ENCODE measurements at regions not wholly inside any gene's neighbourhood (a gene's known extent, or its start where the extent isn't known, plus 50 kb on each side); places are given as distances from the start of the nearest gene placed in this dataset.

GRCh38 chr2:234273887-234274584 lies 222.8 kb downstream of the ARL4C start:
- no peak overlapping the region for H3K4me2 ChIP-seq (ENCODE audit: low read length)
- no peak overlapping the region for H2BK12ac ChIP-seq (ENCODE audit: low read length)
- no peak overlapping the region for H3K9ac ChIP-seq (ENCODE audit: low read length)
- H3K27ac ChIP-seq (ENCODE audit: low read depth, low read length), result no peak overlapping the region
- H3K4me1 ChIP-seq (ENCODE audit: control insufficient read depth in 1 of 2, insufficient read depth in 2 of 2, low read length in 2 of 2), result peaks cover 4 to 6% of the 10 kb centered on the region in 2 experiments
- no peak overlapping the region for H4K91ac ChIP-seq (ENCODE audit: low read depth, low read length)
- no peak overlapping the region for H3K4ac ChIP-seq (ENCODE audit: low read depth, low read length)
- H3K79me2 ChIP-seq (ENCODE audit: control insufficient read depth, insufficient read depth, low read length, poor library complexity), result no peaks in the 10 kb centered on the region
- no CpG with 5 or more reads among the region's 9 CpGs for WGBS (ENCODE audit: extremely low coverage, insufficient coverage, insufficient read length)
- H3K18ac ChIP-seq (ENCODE audit: low read length), result no peak overlapping the region
- H3K4me3 ChIP-seq (ENCODE audit: low read depth, low read length), result no peak overlapping the region
- H2AFZ ChIP-seq (ENCODE audit: insufficient read depth, low read length, poor library complexity), result no peak overlapping the region
- H3K79me1 ChIP-seq (ENCODE audit: low read length), result no peaks in the 10 kb centered on the region
- H2AK5ac ChIP-seq (ENCODE audit: low read length), result no peak overlapping the region
- no peak overlapping the region for H4K8ac ChIP-seq (ENCODE audit: low read depth, low read length)
- H3K9me3 ChIP-seq (ENCODE audit: insufficient read depth, low read depth, low read length), result peaks cover 3% of the 10 kb centered on the region
- H4K12ac ChIP-seq (ENCODE audit: low read depth, low read length), result no peak overlapping the region
- DNase-seq, result no peak
- no peaks in the 10 kb centered on the region for H3K36me3 ChIP-seq (ENCODE audit: control insufficient read depth in 1 of 2, insufficient read depth in 2 of 2, low read length in 2 of 2)
- no peaks in the 10 kb centered on the region for H3K27me3 ChIP-seq (ENCODE audit: insufficient read depth, low read length)
- H2BK5ac ChIP-seq (ENCODE audit: low read depth, low read length, poor library complexity), result no peak overlapping the region
- no peak overlapping the region for H3K23ac ChIP-seq (ENCODE audit: low read length)
- H3K14ac ChIP-seq (ENCODE audit: low read length), result no peak overlapping the region
- H2BK120ac ChIP-seq (ENCODE audit: insufficient read depth, low read length, poor library complexity), result no peak overlapping the region

DNA sequence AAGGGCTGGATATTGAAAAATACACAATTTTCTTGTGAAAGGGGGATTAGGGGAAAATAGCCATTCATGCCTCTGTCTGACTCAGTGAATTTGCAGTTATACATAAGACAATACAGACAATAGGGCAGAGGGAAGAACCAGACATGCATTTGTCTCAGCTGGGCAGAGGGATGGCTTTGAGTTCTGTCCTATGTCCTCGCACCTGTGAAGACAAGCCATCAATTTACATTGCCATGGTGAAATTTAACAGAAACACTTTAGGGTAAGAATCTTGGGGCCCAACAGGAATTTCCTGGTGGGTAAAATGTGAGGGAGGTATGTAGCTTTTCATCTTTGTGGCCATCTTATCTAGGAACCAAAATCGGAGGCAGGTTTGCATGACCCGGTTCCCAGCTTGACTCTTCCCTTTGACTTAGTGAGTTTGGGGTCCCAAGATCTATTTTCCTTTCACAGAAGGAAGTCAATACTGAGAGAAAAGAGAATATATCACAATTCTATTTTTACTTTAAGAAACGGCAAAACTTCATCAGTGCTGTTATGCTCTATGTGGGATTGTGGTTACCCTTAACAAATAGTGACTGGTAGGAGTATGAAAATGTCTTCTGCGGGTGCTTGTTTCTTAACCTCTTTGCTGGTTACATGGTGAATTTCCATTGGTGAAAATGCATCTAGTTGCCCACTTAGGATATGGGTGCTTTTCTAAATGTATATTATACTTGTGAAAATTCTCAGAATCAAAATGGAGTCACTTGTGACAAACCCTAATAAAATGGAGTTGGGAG lies 221.8 kb downstream of the SPP2 start:
- Histone ChIP-seq H3K23ac (ENCODE audit: low read length) (no peak overlapping the region), H2BK5ac (ENCODE audit: low read depth, low read length, poor library complexity) (no peak overlapping the region), H4K8ac (ENCODE audit: low read depth, low read length) (no peak overlapping the region), H3K9ac (ENCODE audit: low read length) (no peak overlapping the region), H3K4me2 (ENCODE audit: low read length) (no peak overlapping the region), H4K12ac (ENCODE audit: low read depth, low read length) (no peak overlapping the region), H4K91ac (ENCODE audit: low read depth, low read length) (no peak overlapping the region), H3K79me2 (ENCODE audit: control insufficient read depth, insufficient read depth, low read length, poor library complexity) (no peaks in the 10 kb centered on the region), H3K4me3 (ENCODE audit: low read depth, low read length) (no peak overlapping the region), H3K9me3 (ENCODE audit: insufficient read depth, low read depth, low read length) (no peaks in the 10 kb centered on the region), H2BK120ac (ENCODE audit: insufficient read depth, low read length, poor library complexity) (no peak overlapping the region), H3K4ac (ENCODE audit: low read depth, low read length) (no peak overlapping the region), H3K36me3 (ENCODE audit: control insufficient read depth in 1 of 2, insufficient read depth in 2 of 2, low read length in 2 of 2) (no peaks in the 10 kb centered on the region), H3K27ac (ENCODE audit: low read depth, low read length) (no peak overlapping the region), H3K27me3 (ENCODE audit: insufficient read depth, low read length) (no peaks in the 10 kb centered on the region), H3K4me1 (ENCODE audit: control insufficient read depth in 1 of 2, insufficient read depth in 2 of 2, low read length in 2 of 2) (peaks cover 4 to 6% of the 10 kb centered on the region in 2 experiments), H3K79me1 (ENCODE audit: low read length) (no peaks in the 10 kb centered on the region), H2AK5ac (ENCODE audit: low read length) (no peak overlapping the region), H3K14ac (ENCODE audit: low read length) (no peak overlapping the region), H2AFZ (ENCODE audit: insufficient read depth, low read length, poor library complexity) (no peak overlapping the region), H3K18ac (ENCODE audit: low read length) (no peak overlapping the region), H2BK12ac (ENCODE audit: low read length) (no peak overlapping the region)
- WGBS (ENCODE audit: extremely low coverage, insufficient coverage, insufficient read length), result no CpG with 5 or more reads among the region's 5 CpGs
- no peak for DNase-seq

GRCh38 chr2:234271338-234271737 lies 220.8 kb downstream of the SPP2 start:
- Histone ChIP-seq H2BK120ac (ENCODE audit: insufficient read depth, low read length, poor library complexity) (no peak overlapping the region), H2AFZ (ENCODE audit: insufficient read depth, low read length, poor library complexity) (no peak overlapping the region), H3K18ac (ENCODE audit: low read length) (no peak overlapping the region), H3K36me3 (ENCODE audit: control insufficient read depth in 1 of 2, insufficient read depth in 2 of 2, low read length in 2 of 2) (no peaks in the 10 kb centered on the region), H3K4ac (ENCODE audit: low read depth, low read length) (no peak overlapping the region), H3K4me1 (ENCODE audit: control insufficient read depth in 1 of 2, insufficient read depth in 2 of 2, low read length in 2 of 2) (peaks cover 4 to 6% of the 10 kb centered on the region in 2 experiments), H4K91ac (ENCODE audit: low read depth, low read length) (no peak overlapping the region), H3K9me3 (ENCODE audit: insufficient read depth, low read depth, low read length) (no peaks in the 10 kb centered on the region), H4K8ac (ENCODE audit: low read depth, low read length) (no peak overlapping the region), H3K79me2 (ENCODE audit: control insufficient read depth, insufficient read depth, low read length, poor library complexity) (no peaks in the 10 kb centered on the region), H4K12ac (ENCODE audit: low read depth, low read length) (no peak overlapping the region), H2BK12ac (ENCODE audit: low read length) (no peak overlapping the region), H2AK5ac (ENCODE audit: low read length) (no peak overlapping the region), H2BK5ac (ENCODE audit: low read depth, low read length, poor library complexity) (no peak overlapping the region), H3K23ac (ENCODE audit: low read length) (no peak overlapping the region), H3K27me3 (ENCODE audit: insufficient read depth, low read length) (no peaks in the 10 kb centered on the region), H3K9ac (ENCODE audit: low read length) (no peak overlapping the region), H3K4me3 (ENCODE audit: low read depth, low read length) (no peak overlapping the region), H3K14ac (ENCODE audit: low read length) (no peak overlapping the region), H3K27ac (ENCODE audit: low read depth, low read length) (no peak overlapping the region), H3K4me2 (ENCODE audit: low read length) (no peak overlapping the region), H3K79me1 (ENCODE audit: low read length) (no peaks in the 10 kb centered on the region)
- no peak for DNase-seq
- no CpG with 5 or more reads among the region's 4 CpGs for WGBS (ENCODE audit: extremely low coverage, insufficient coverage, insufficient read length)

DNA sequence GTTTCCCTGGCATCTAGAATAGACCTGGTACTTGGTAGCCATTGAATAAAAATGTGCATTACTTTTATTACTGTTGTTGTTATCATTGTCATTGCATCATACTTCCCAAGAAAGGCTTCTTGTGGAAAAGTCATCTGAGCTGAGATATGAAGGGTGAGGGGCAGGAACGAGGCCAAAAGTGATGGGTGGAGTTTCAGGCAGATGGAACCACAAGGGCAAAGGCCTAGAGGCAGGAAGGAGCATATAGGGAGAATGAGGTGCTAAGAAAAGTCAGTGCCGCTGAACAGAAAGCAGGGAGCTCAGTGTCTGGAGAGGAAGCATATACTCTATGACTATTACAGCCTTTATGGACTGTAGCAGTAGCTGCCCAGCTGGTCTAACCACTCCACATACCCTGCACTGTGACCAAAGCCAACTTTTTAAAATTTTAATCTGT lies 219.3 kb downstream of the SPP2 start:
- H3K4ac ChIP-seq (ENCODE audit: low read depth, low read length), result no peak overlapping the region
- H3K14ac ChIP-seq (ENCODE audit: low read length), result no peak overlapping the region
- H2BK12ac ChIP-seq (ENCODE audit: low read length), result no peak overlapping the region
- no peak overlapping the region for H2BK120ac ChIP-seq (ENCODE audit: insufficient read depth, low read length, poor library complexity)
- H3K23ac ChIP-seq (ENCODE audit: low read length), result no peak overlapping the region
- no peak overlapping the region for H4K12ac ChIP-seq (ENCODE audit: low read depth, low read length)
- H2BK5ac ChIP-seq (ENCODE audit: low read depth, low read length, poor library complexity), result no peak overlapping the region
- no peaks in the 10 kb centered on the region for H3K79me2 ChIP-seq (ENCODE audit: control insufficient read depth, insufficient read depth, low read length, poor library complexity)
- no peaks in the 10 kb centered on the region for H3K79me1 ChIP-seq (ENCODE audit: low read length)
- H3K36me3 ChIP-seq (ENCODE audit: control insufficient read depth in 1 of 2, insufficient read depth in 2 of 2, low read length in 2 of 2), result no peaks in the 10 kb centered on the region
- H3K27me3 ChIP-seq (ENCODE audit: insufficient read depth, low read length), result no peaks in the 10 kb centered on the region
- no peak overlapping the region for H2AFZ ChIP-seq (ENCODE audit: insufficient read depth, low read length, poor library complexity)
- H3K9me3 ChIP-seq (ENCODE audit: insufficient read depth, low read depth, low read length), result no peaks in the 10 kb centered on the region
- no CpG with 5 or more reads among the region's 2 CpGs for WGBS (ENCODE audit: extremely low coverage, insufficient coverage, insufficient read length)
- H4K8ac ChIP-seq (ENCODE audit: low read depth, low read length), result no peak overlapping the region
- no peak overlapping the region for H3K18ac ChIP-seq (ENCODE audit: low read length)
- H3K4me3 ChIP-seq (ENCODE audit: low read depth, low read length), result no peak overlapping the region
- H3K4me1 ChIP-seq (ENCODE audit: control insufficient read depth in 1 of 2, insufficient read depth in 2 of 2, low read length in 2 of 2), result peaks cover 4 to 6% of the 10 kb centered on the region in 2 experiments
- H3K27ac ChIP-seq (ENCODE audit: low read depth, low read length), result no peak overlapping the region
- no peak overlapping the region for H2AK5ac ChIP-seq (ENCODE audit: low read length)
- no peak overlapping the region for H3K4me2 ChIP-seq (ENCODE audit: low read length)
- no peak overlapping the region for H3K9ac ChIP-seq (ENCODE audit: low read length)
- DNase-seq, result peak; percentile 4 to 51
- H4K91ac ChIP-seq (ENCODE audit: low read depth, low read length), result no peak overlapping the region
